ENCODE measurements at regions not wholly inside any gene's neighbourhood (a gene's known extent, or its start where the extent isn't known, plus 50 kb on each side); places are given as distances from the start of the nearest gene placed in this dataset.

GRCh38 chr13:22698467-22698866 is 482.3 kb upstream of the SGCG start:
- Histone ChIP-seq H3F3A (ENCODE audit: insufficient read depth, low read depth) (no peaks in the 10 kb centered on the region), H3K27me3 (ENCODE audit: insufficient read depth, low read depth) (no peaks in the 10 kb centered on the region; the same call in 1 of the 2 replicates), H3K79me2 (ENCODE audit: low read depth) (no peaks in the 10 kb centered on the region), H3K27ac (no peak overlapping the region), H3K9me2 (ENCODE audit: insufficient read depth) (no peaks in the 10 kb centered on the region), H3K9me3 (ENCODE audit: insufficient read depth, low read depth) (0 out of 2 replicates have a peak, but pooled peaks cover 3% of the 10 kb centered on the region), H4K20me1 (ENCODE audit: insufficient read depth) (no peaks in the 10 kb centered on the region), H2AFZ (no peak overlapping the region), H3K4me2 (no peak overlapping the region), H3K4me1 (replicated peaks; ENCODE audit: insufficient read depth) (no peaks in the 10 kb centered on the region), H3K36me3 (ENCODE audit: low read depth) (no peaks in the 10 kb centered on the region), H3K4me3 (no peak overlapping the region)
- TF ChIP-seq CTCF (conservative IDR thresholded peaks at IDR 0.05): no peak
- no TSS peak for BruUV-seq (replicated peaks)
- CTCF ChIA-PET: no interaction called here
- POLR2A ChIA-PET (ENCODE audit: unreplicated experiment): interaction anchor here (0.6 kb wide), 1 partner anchor 51 kb away, joined by 4 read pairs; no protein-coding TSS in a partner anchor
- DNase-seq: no peak
- intact Hi-C loops (cut with micrococcal nuclease; ENCODE audit: unreplicated experiment): no loop called here

DNA sequence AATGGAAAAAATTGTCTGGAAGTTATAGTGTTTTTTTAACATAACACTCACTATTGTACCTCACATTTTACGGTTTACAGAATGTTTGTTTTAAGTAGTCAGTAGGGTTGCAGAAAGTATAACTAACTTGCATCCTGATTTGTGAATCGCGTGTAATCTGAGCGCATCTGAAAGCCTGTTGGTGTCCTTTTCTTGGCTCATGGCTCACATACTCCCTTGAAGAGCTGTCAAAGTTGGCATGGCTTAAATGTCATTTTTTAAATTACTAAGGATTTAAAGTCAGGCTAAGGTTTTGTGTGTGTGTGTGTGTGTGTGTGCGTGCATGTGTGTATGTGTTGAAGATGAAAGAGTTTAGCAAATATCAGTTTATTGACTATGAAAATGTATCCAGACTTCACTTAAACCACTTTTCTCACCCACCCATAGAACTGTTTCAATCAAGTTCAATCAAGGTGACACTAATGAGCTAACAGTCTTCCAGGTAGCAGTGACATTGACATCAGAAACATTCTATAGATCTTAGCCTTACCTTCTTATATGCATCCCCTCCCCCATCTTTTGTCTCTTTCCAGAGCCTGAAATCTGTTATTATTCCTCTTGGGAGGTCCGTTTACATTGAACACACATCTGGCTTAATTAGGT is 480.4 kb upstream of the SGCG start:
- H3K9me3 ChIP-seq (ENCODE audit: insufficient read depth, low read depth): no peaks in the 10 kb centered on the region; the same call in 1 of the 2 replicates
- no peak overlapping the region for H3K4me3 ChIP-seq
- ChIA-PET POLR2A (ENCODE audit: unreplicated experiment) (no interaction called here), CTCF (no interaction called here)
- no TSS peak for BruUV-seq (replicated peaks)
- H3K27me3 ChIP-seq (ENCODE audit: insufficient read depth, low read depth): peaks cover 4% of the 10 kb centered on the region; the same call in 1 of the 2 replicates
- no peak overlapping the region for H3K27ac ChIP-seq
- intact Hi-C loops (cut with micrococcal nuclease; ENCODE audit: unreplicated experiment): no loop called here
- H2AFZ ChIP-seq: no peak overlapping the region
- no peaks in the 10 kb centered on the region for H3K79me2 ChIP-seq (ENCODE audit: low read depth)
- H4K20me1 ChIP-seq (ENCODE audit: insufficient read depth): no peaks in the 10 kb centered on the region
- no peaks in the 10 kb centered on the region for H3K4me1 ChIP-seq (replicated peaks; ENCODE audit: insufficient read depth)
- H3K36me3 ChIP-seq (ENCODE audit: low read depth): no peaks in the 10 kb centered on the region
- TF ChIP-seq EZH2 (IDR thresholded peaks at IDR 0.05; ENCODE audit: low read depth) (no peak), CTCF (conservative IDR thresholded peaks at IDR 0.05) (no peak)
- H3K4me2 ChIP-seq: no peak overlapping the region
- no peak for DNase-seq
- no peaks in the 10 kb centered on the region for H3F3A ChIP-seq (ENCODE audit: insufficient read depth, low read depth)
- no peaks in the 10 kb centered on the region for H3K9me2 ChIP-seq (ENCODE audit: insufficient read depth)

- Histone ChIP-seq H3K79me2 (ENCODE audit: low read depth) (no peaks in the 10 kb centered on the region), H3K4me3 (no peak overlapping the region), H3K27ac (no peak overlapping the region), H3K9me2 (ENCODE audit: insufficient read depth) (no peaks in the 10 kb centered on the region), H3K27me3 (ENCODE audit: insufficient read depth, low read depth) (peaks cover 29% of the 10 kb centered on the region), H3K4me1 (replicated peaks; ENCODE audit: insufficient read depth) (no peaks in the 10 kb centered on the region), H3F3A (ENCODE audit: insufficient read depth, low read depth) (no peaks in the 10 kb centered on the region), H3K36me3 (ENCODE audit: low read depth) (no peaks in the 10 kb centered on the region), H3K4me2 (no peak overlapping the region), H3K9me3 (ENCODE audit: insufficient read depth, low read depth) (no peaks in the 10 kb centered on the region; the same call in 1 of the 2 replicates), H2AFZ (no peak overlapping the region), H4K20me1 (ENCODE audit: insufficient read depth) (no peaks in the 10 kb centered on the region)
- ChIA-PET CTCF (no interaction called here), POLR2A (ENCODE audit: unreplicated experiment) (no interaction called here)
- intact Hi-C loops (cut with micrococcal nuclease; ENCODE audit: unreplicated experiment): no loop called here
- BruUV-seq (replicated peaks): no TSS peak
- DNase-seq: no peak
- TF ChIP-seq EZH2 (IDR thresholded peaks at IDR 0.05; ENCODE audit: low read depth) (no peak), CTCF (conservative IDR thresholded peaks at IDR 0.05) (no peak)
These were observed 477.1 kb upstream of the SGCG start for GRCh38 chr13:22703601-22704209.
